ENCODE measurements at regions not wholly inside any gene's neighbourhood (a gene's known extent, or its start where the extent isn't known, plus 50 kb on each side); places are given as distances from the start of the nearest gene placed in this dataset.

DNA sequence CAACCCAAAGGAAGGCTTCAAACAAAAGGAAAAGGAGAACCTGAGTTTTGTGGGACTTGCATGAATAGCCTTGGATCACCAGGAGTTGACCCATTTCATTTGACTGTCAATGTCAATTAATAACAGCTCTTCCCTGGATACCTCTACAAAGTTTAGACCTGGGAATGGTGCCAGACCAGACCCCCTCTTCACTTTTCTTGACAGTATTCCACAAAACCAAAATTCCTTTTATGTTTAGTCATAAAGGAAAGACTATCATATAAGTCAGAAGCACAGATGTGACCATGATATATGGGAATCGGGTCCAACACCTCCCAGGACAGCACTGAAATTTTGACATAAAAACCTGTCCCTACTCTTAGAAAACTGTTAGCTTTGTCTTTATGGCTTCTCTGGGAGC lies 191.8 kb downstream of the LYPLAL1 start:
- TF ChIP-seq POLR2A (IDR thresholded peaks at IDR 0.05; ENCODE audit: low read depth, low read length) (no peak), POLR2AphosphoS5 (IDR thresholded peaks at IDR 0.05; ENCODE audit: low read depth, low read length) (no peak), TAF1 (IDR thresholded peaks at IDR 0.05; ENCODE audit: low read depth, low read length) (no peak), SPI1 (IDR thresholded peaks at IDR 0.05; ENCODE audit: low read depth, low read length) (no peak)
